ENCODE measurements at regions not wholly inside any gene's neighbourhood (a gene's known extent, or its start where the extent isn't known, plus 50 kb on each side); places are given as distances from the start of the nearest gene placed in this dataset.

DNA sequence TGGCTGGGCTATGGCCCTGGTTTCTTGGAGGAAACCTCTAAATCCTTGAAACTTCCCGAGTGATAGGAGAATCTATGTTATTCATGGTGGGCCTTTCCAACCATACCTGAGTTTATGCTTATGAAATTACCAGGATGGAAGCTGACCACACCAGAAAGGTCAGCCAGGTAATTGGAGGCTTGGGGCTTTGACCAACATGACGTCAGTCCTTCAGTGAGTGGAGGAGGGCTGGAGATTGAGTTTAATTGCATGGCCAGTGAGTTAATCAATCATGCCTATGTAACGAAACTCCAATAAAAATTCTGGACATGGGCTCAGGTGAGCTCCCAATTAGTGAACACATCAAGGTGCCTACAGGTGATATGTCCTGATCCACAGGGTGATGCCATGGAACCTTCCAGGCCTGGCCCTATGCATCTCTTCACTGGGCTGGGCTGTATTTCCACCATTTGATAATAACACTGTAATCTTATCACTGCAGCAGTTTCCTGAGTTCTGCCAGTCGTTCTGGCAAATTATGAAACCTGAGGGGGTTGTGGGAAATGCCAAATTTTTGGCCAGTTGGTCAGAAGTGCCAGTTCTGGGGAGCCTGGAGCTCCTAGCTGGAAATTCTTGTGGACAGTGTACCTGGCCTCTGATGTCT is 106.5 kb downstream of the CDH26 start:
- no peak for DNase-seq

- no peak for DNase-seq
Observed at GRCh38 chr20:60065741-60066437, 107.7 kb downstream of the CDH26 start.

DNA sequence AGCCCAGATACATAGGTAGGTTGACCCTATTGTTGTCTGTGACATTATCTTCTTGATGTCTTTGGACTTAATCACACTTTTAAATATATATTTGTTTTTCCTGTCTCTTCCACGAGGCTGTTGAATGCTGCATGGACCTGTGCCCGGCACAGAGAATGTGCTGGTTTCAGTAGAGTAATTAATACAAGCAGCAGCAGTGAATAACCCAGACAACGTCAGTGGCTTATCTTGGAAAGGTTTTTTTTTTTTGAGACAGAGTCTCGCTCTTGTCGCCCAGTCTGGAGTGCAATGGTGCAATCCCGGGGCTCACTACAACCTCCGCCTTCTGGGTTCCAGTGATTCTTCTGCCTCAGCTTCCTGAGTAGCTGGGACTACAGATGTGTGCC is 108.2 kb downstream of the CDH26 start:
- no peak for DNase-seq

DNA sequence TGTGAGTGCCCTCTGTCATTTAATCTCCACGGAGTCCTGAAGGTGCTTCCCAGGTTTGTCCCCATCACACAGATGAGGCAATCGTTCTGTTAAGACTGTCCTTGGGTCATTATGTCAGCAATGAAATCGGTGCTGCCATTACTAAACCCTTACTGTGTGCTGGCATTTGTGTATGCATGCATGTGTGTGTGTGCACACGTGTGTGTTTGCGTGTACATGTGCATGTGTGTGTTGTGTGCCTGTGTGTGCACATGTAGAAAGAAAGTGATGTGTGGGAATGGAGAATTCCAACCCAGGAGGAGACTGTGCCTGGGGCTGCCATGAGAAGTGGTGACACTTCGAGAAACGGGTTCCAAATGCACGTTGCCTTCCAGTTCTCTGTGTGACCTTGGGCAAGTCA is 110.3 kb downstream of the CDH26 start:
- no peak for DNase-seq

- DNase-seq, result no peak
Observed at GRCh38 chr20:60069656-60070055, 111.4 kb downstream of the CDH26 start.

GRCh38 chr20:60070791-60071190 is 112.6 kb downstream of the CDH26 start:
- DNase-seq, result no peak

- no peak for DNase-seq
Observed at GRCh38 chr20:60071965-60072364, 113.7 kb downstream of the CDH26 start.

DNA sequence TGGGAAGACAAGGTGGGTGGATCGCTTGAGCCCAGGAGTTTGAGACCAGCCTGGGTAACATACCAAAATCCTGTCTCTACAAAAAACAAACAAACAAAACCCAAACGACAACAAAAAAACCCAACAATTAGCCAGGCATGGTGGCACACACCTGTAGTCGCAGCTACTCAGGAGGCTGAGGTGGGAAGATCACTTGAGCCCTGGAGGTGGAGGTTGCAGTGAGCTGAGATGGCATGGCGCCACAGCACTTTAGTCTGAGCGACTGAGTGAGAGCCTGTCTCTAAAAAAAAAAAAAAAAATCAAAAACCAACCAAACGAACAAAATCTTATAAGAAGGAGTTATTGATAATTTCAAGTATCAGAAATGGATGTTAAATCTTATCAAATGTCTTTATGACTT is 114.9 kb downstream of the CDH26 start:
- no peak for DNase-seq

DNA sequence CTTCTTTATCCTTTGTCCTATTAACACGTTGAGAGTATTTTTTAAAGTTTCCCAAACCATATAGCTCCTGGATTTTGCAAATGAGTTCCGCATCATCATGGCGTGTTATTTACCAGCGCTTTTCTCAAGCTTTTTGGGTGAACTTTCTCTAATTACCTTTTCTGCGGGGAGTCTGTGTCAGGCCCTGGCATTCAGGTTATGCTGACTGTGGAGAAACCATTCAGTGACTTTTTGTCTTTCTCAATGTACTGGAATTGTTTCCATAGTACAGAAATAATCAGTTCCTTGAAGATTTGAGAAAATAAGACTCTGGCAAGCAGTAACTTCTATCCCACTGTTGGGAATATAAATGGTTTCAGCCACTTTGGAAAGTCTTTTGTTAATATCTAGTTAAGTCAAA is 115.3 kb downstream of the CDH26 start:
- DNase-seq, result no peak

DNA sequence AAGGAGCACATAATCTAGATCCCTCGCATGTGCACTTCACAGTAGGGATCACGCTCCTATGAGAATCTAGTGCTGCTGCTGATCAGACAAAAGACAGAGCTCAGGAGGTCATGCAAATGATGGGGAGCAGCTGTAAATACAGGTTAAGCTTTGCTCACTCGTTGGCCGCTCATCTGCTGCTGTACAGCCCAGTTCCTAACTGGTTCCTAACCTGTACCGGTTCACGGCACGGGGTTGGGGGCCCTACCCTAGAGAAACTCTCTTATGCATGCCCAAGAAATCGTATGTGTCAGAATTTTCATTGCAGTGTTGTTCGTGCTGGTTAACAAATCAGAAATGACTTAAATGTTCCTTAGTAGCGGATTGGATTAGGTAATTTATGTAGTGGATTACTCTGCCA is 116.1 kb downstream of the CDH26 start:
- no peak for DNase-seq

DNA sequence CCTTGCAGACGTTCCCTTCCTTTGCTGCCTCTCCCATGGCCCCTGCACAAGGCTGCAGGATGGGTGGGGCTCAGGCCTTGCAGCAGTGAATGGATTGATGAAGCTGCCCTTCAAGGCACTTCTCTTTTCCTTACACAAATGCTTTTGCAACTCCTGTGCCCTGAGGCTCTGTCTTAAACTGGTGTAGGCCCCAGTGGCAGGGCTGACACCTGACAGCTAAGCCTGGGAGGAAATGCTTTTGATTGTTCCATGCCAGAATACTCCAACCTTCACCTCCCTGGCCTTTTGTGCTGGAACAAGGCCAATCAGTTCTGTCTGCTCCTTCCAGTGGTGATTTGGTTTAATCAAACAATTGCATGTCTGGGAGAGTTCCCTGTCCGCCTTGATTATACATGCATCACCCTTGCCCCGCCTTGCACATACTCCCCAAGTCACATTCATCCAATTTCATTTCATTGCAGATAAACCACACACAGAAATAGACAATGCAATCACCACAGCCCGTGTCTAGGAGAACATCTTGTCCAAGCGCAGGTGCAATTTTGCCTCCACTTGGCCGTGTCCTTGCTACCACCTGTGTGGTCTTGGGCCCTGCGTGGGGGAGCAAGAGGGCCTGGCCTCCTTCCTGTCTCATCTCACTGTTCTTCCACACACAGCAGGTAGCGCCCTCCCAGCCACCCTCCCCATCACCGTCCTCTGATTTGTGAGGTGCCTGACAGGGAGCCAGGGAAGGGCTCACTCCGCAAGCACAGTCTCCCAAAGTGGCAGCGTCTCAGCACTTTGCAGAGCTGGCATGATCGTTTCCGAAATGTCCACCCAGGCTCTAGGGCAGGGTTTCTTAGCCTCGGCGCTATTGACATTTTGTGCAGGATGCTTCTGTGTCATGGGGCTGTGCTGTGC is 120.4 kb downstream of the CDH26 start:
- DNase-seq, result no peak

- no peak for DNase-seq
Observed at GRCh38 chr20:60080401-60080800, 122.2 kb downstream of the CDH26 start.

- DNase-seq, result no peak
Observed at GRCh38 chr20:60085551-60086132, 127.4 kb downstream of the CDH26 start.

DNA sequence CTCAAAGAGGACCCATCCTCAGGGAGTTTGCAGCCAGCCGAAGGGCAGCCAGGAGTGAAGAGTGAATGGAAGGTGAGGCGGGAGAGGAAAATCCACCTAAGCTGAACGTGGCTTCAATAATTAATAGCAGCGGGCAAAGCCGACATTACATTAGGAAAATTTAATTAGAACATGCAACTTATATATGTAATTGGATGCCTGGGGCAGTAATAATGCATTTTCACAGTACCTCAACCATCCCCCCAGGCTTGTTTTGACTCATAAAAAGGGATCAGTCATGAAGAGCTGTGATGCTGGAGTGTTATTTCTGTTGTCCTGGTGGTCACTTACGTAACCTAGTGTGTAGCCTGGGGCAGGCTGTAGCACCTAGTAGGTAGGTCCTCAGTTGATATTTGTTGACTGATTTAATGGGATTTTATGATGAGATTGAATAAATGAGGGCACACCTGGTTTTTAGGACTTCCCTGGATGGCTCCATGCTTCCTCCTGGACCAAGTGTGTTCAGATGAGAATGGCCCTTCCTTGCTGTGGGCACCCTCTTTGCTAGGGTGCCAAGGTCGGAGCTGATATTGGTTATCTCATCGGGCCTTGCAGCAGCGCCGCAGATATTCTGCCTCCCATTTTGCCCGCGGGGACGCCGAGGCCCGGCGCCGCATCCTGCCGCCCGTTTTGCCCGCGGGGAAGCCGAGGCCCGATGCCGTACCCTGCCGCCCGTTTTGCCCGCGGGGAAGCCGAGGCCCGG is 128.8 kb downstream of the CDH26 start:
- DNase-seq, result no peak

GRCh38 chr20:60087563-60088105 is 129.4 kb downstream of the CDH26 start:
- no peak for DNase-seq

DNA sequence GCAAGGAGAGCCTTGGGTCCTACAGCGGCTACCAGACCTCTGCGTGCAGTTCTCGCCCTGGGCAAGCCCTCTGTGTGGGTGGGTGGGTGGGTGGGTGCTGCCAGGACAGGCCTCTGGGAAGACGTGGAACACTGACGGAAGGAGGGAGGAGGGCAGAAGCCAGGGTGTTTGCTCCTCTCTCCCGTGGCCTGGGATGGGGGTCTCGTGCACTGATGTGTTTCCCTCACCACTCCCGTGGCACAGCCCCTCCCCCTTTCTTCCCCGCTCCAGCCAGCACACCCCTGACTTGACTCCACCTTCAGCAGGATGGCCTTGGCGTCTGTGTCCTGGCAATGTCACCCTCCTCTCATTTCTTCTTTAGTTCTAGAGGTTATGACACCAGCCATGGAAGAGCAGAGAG is 130.0 kb downstream of the CDH26 start:
- no peak for DNase-seq

DNA sequence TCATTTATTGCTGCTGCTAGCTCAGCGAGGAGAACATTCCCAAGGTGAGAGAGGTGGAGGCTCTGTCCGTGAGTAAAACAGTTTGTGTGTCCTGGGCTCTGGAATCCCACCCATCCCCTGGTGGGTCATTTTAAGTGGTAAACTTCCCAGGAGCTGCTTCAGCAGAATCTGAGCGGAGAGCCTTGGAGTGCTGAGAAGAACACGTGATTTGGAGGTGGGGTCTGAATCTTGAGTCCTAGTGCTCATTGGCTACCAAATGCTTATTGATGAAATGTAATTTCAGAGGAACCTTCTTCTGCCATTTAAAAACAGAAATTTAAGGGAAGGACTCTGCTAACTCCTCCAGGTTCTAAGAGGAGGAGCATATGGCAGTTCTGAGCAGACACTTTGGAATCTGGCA is 132.4 kb downstream of the CDH26 start:
- DNase-seq, result no peak

- DNase-seq, result no peak
Observed at GRCh38 chr20:60091305-60091704, 133.1 kb downstream of the CDH26 start.

GRCh38 chr20:60091861-60092260 is 133.6 kb downstream of the CDH26 start:
- no peak for DNase-seq

GRCh38 chr20:60092729-60093128 is 134.5 kb downstream of the CDH26 start:
- no peak for DNase-seq

DNA sequence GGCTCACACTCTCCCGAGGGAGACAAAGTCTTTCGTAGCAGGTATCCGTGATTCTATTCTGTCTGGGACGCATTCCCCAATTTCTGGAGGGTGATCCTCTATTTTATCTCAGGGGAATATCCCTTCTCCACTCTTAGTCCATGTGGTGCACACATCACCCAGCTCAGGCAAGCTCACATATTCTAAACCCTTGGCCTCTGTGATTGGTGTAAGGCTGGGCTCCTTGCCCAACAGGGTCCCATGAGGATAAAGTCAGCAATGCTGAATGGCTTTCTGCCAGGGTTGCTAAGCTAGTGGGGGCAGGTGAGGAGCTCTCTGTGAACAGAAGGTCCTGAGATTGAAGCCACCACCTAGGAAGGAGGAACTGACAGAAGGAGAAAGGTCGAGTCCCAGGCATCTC is 137.2 kb downstream of the CDH26 start:
- no peak for DNase-seq

- DNase-seq, result no peak
Observed at GRCh38 chr20:60096166-60096565, 137.9 kb downstream of the CDH26 start.

DNA sequence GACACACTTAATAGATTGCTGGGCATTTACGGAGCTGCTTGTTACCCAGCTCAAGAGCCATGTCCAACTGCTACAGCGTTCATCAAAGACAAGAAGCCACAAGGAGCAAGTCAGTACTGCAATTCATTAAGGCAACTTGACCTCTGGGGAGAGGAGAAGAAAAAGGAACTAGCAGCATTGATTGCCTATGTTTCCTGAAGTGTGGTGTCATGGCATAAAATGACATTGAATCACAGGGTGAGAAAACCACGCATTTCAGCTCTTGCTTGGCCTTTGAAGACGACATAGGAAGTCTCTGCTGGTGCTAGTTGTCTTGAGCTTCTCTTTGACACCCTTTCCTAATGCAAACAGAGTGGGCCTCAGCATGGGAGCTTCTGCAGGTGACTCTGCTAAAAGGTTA is 139.1 kb downstream of the CDH26 start:
- DNase-seq, result no peak

Measured in CD4-positive, alpha-beta T cell treated with Interleukin-21 for 1 hour (primary cell).